Retinal pigment epithelial cell (primary cell): ENCODE measurements at regions not wholly inside any gene's neighbourhood (a gene's known extent, or its start where the extent isn't known, plus 50 kb on each side); places are given as distances from the start of the nearest gene placed in this dataset.

Source experiments
- DNase-seq: peaks from one replicate; pipeline ENCODE4 v3.0.0-alpha.2; 2010; ENCODE audit warnings: low read depth
- H3K4me3 ChIP-seq: 2 replicates; pipeline ENCODE4 v1.5.1; 2011; ENCODE audit warnings: mild to moderate bottlenecking, low read length, control low read depth, moderate library complexity
- TF ChIP-seq, protein P1 (sequence below): conservative IDR thresholded peaks from 2 replicates; pipeline ENCODE4 v1.5.1; 2011; ENCODE audit warnings: low read depth, low read length, control low read depth, inconsistent platforms

DNA sequence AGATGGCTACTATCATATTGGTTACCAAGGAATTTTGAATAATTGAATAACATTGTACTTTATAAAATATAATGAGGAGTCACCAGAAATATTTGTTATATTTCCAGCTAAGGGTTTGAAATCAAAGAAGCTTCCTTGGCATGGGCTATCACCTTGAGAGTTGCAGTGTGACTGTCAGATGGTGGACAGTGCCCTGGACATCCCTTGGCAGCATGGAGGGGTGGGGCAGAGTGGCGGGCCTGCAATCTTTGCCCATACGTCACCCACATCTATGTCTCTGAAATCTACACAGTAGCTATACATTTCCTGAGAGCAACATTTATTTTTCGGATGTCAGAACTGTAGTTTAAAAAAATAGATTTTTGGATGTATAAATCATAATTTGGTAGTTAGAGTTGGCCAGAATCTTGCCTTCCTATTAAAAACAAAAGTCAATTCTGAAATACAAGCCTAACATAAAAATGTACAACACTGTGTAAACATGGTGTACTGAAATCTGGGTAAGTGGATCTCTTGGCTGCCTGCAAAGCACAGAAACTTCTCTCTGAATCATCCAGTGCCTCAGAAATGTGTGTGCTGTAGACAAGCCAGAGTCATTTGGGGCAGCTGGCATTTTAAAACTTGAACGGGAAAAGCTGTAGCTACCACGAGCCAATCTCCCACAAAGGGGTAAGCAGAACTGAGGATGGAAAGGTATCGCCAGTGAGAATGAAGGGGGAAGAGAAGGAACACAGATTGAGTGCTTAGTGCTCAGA lies 124.2 kb upstream of the ARHGAP28 start:
- TF ChIP-seq, protein P1, sequence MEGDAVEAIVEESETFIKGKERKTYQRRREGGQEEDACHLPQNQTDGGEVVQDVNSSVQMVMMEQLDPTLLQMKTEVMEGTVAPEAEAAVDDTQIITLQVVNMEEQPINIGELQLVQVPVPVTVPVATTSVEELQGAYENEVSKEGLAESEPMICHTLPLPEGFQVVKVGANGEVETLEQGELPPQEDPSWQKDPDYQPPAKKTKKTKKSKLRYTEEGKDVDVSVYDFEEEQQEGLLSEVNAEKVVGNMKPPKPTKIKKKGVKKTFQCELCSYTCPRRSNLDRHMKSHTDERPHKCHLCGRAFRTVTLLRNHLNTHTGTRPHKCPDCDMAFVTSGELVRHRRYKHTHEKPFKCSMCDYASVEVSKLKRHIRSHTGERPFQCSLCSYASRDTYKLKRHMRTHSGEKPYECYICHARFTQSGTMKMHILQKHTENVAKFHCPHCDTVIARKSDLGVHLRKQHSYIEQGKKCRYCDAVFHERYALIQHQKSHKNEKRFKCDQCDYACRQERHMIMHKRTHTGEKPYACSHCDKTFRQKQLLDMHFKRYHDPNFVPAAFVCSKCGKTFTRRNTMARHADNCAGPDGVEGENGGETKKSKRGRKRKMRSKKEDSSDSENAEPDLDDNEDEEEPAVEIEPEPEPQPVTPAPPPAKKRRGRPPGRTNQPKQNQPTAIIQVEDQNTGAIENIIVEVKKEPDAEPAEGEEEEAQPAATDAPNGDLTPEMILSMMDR = no peak
- no peak for DNase-seq
- no peak overlapping the region for H3K4me3 ChIP-seq

DNA sequence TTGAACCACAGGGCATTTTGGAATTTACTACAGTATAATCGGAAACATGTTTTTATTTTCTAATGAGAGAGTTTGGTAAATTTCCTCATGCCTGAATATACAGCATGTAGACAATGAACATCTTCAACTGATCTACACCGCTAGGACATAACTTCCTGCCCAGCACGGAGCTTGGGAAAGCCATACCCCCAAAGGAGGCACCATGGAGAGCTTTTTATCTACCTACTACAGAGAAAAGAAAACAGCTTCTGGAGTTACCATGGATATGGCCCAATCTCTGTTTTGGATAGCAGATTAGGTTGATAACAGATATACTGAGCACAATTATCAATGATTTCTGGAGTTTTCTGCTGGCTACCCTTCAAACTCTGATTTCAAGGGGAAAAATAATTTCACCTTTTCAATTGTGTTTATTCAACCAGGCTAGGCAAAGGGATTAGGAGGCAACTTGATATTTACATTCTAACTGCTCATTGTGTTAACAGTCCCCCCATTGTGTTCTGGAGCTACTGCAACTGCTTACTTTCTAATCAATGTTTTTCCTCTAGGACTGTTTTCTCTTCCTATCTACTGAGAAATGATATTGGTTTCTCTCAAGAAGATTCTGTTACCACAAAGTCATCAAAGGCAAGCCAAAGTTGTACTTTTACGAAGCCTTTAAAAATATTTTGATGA lies 123.0 kb upstream of the ARHGAP28 start:
- no peak overlapping the region for H3K4me3 ChIP-seq
- TF ChIP-seq, protein P1 = no peak
- DNase-seq = no peak

DNA sequence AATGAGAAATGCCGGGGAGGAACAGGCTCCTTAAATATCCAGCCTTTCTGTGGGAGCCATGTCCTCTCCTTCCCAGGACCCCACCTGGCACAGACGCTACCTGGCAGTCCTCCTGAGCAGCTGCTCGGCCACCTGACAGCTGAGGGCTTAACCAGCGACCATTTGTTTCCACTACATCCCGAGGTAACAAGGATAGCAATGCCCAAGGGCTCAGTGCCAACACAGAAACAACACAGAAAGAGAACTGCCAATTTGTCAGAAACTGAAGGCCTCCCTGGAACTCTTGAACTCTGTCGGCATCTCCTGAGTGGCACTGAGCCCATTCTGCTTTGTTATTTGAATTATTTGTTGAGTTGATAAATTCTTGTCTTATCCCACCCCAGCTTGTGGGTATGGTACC lies 122.2 kb upstream of the ARHGAP28 start:
- DNase-seq = no peak
- TF ChIP-seq, protein P1 = no peak
- no peak overlapping the region for H3K4me3 ChIP-seq

DNA sequence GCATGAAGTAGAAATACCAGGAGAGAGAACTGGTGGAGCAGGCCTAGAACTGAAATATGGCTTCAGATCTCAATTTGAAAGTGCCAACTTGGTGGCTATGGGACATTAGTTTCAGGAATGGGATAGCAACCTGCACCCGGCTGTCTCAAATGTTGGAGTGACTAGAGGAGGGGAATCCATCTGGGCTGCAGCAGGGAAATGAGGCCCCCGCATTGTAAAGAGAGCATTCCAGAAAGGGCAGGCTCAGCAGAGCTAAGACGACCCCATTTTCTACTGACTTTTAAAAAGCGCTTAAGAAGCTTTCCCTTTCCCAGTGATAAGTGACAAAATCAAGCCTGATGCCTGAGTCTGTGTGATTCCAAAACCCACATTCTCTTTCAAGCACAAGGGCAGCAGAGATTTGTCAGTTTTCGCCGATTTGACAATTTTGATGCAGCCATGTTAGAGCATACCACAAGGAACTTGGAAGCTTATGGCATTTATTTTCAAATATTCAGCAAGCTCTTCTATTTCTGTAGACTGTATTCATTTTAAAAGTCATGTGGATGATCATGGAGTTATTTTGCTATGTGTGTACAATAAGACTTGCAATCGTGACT lies 119.8 kb upstream of the ARHGAP28 start:
- TF ChIP-seq, protein P1 = no peak
- H3K4me3 ChIP-seq = no peak overlapping the region
- DNase-seq = no peak

DNA sequence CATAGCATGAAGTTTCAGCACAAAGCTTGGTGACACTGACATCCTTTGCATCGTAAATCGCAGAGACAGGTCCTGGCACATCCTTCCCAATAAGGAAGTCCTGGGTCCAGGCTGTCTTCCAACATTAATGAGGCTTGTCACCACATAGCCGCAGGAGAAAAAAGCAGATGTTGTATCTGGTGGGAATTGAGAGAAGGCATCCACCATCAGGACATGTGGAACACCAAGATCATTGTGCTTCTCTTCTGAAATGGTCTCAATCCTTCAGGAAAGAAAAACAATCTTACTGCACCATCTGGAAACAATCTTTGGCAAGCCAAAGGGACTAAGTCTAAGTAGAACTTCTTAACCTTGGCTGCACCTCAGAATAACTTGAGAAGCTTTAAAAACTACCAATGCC lies 119.0 kb upstream of the ARHGAP28 start:
- TF ChIP-seq, protein P1 = no peak
- DNase-seq = no peak
- H3K4me3 ChIP-seq = no peak overlapping the region

DNA sequence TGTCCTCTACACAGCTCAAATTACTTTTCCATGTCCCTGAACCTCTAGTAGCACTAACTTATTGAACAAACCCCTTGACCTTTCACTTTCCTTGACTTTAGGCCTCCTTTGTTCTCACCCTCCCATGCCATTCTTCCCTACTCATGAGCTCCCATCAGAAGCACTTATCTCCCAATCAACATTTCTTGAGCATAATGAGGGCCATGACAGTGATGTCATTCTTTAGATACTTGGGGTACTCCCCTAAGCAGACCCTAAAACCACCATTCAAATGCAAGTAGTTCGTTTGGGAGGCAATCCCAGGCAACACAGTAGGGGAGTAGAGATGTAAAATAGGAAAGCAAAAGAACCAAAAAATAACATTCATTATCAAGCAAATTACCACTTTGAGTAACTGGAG lies 115.9 kb upstream of the ARHGAP28 start:
- no peak overlapping the region for H3K4me3 ChIP-seq
- TF ChIP-seq, protein P1 = no peak
- no peak for DNase-seq
